GM18909 (cell line): ENCODE measurements at regions not wholly inside any gene's neighbourhood (a gene's known extent, or its start where the extent isn't known, plus 50 kb on each side); places are given as distances from the start of the nearest gene placed in this dataset.
"Not testable (repeated sequence)": the region's sequence is repeated elsewhere in the genome, so short reads cannot be mapped to it uniquely, and the experiment has no call there.

Experiments used
- ATAC-seq: cut with Tn5 transposase; IDR thresholded peaks from one replicate; pipeline ENCODE4 v1.9.1; 2021; ENCODE audit warnings: mild to moderate bottlenecking; ENCODE audit not compliant: unreplicated experiment, poor library complexity

GRCh38 chr11:96869207-96869606, 479.4 kb downstream of the JRKL start:
- ATAC-seq, result no peak

- ATAC-seq, result no peak
Measured at GRCh38 chr11:96875712-96876111, 485.9 kb downstream of the JRKL start.

GRCh38 chr11:96878299-96879051, 488.7 kb downstream of the JRKL start:
- no peak for ATAC-seq

GRCh38 chr11:96882622-96883021, 492.8 kb downstream of the JRKL start:
- not testable (repeated sequence) for ATAC-seq

- ATAC-seq, result no peak
Measured at GRCh38 chr11:96885405-96885804, 495.6 kb downstream of the JRKL start.

GRCh38 chr11:96885912-96886311, 496.1 kb downstream of the JRKL start:
- no peak for ATAC-seq

- no peak for ATAC-seq
Measured at GRCh38 chr11:96893988-96894387, 504.2 kb downstream of the JRKL start.

GRCh38 chr11:96894587-96894986, 504.8 kb downstream of the JRKL start:
- ATAC-seq, result no peak

- ATAC-seq, result no peak
Measured at GRCh38 chr11:96899971-96900370, 510.2 kb downstream of the JRKL start.

- no peak for ATAC-seq
Measured at GRCh38 chr11:96905143-96905542, 515.3 kb downstream of the JRKL start.

- ATAC-seq, result no peak
Measured at GRCh38 chr11:96905663-96906062, 515.9 kb downstream of the JRKL start.

GRCh38 chr11:96906476-96906875, 516.7 kb downstream of the JRKL start:
- ATAC-seq, result no peak

GRCh38 chr11:96925862-96926261, 536.0 kb downstream of the JRKL start:
- ATAC-seq, result no peak

GRCh38 chr11:96940227-96940626, 550.4 kb downstream of the JRKL start:
- ATAC-seq, result no peak

GRCh38 chr11:96942855-96943254, 553.0 kb downstream of the JRKL start:
- no peak for ATAC-seq

GRCh38 chr11:96943970-96944369, 554.2 kb downstream of the JRKL start:
- ATAC-seq, result no peak

GRCh38 chr11:96948066-96948465, 558.3 kb downstream of the JRKL start:
- ATAC-seq, result no peak

GRCh38 chr11:96949464-96949863, 559.7 kb downstream of the JRKL start:
- no peak for ATAC-seq

GRCh38 chr11:96954587-96955242, 564.9 kb downstream of the JRKL start:
- no peak for ATAC-seq

- no peak for ATAC-seq
Measured at GRCh38 chr11:96960476-96960875, 570.7 kb downstream of the JRKL start.

- no peak for ATAC-seq
Measured at GRCh38 chr11:96960926-96961325, 571.1 kb downstream of the JRKL start.

GRCh38 chr11:96961931-96962330, 572.1 kb downstream of the JRKL start:
- no peak for ATAC-seq
